HG03095 (cell line): ENCODE measurements at regions not wholly inside any gene's neighbourhood (a gene's known extent, or its start where the extent isn't known, plus 50 kb on each side); places are given as distances from the start of the nearest gene placed in this dataset.
A peak's percentile ranks its signal among the peaks of the same experiment; 100 is the strongest.
"Not testable (repeated sequence)": the region's sequence is repeated elsewhere in the genome, so short reads cannot be mapped to it uniquely, and the experiment has no call there.

Experiments
- ATAC-seq: cut with Tn5 transposase; IDR thresholded peaks from one replicate; pipeline ENCODE4 v1.9.1; 2021; ENCODE audit warnings: moderate library complexity; ENCODE audit not compliant: unreplicated experiment

- not testable (repeated sequence) for ATAC-seq
These were observed 137.0 kb upstream of the PROKR2 start for GRCh38 chr20:5453745-5454144.

GRCh38 chr20:5453316-5453715 lies 136.6 kb upstream of the PROKR2 start:
- ATAC-seq: not testable (repeated sequence)

GRCh38 chr20:5452691-5453090 lies 135.9 kb upstream of the PROKR2 start:
- ATAC-seq: not testable (repeated sequence)

GRCh38 chr20:5452286-5452685 lies 135.5 kb upstream of the PROKR2 start:
- not testable (repeated sequence) for ATAC-seq

- ATAC-seq: no peak
These were observed 135.0 kb upstream of the PROKR2 start for GRCh38 chr20:5451643-5452210.

- no peak for ATAC-seq
These were observed 131.8 kb upstream of the PROKR2 start for GRCh38 chr20:5448449-5449118.

- no peak for ATAC-seq
These were observed 130.4 kb upstream of the PROKR2 start for GRCh38 chr20:5447188-5447587.

GRCh38 chr20:5445611-5446010 lies 128.9 kb upstream of the PROKR2 start:
- ATAC-seq: no peak

GRCh38 chr20:5442101-5442500 lies 125.3 kb upstream of the PROKR2 start:
- no peak for ATAC-seq

- ATAC-seq: no peak
These were observed 117.4 kb upstream of the PROKR2 start for GRCh38 chr20:5434116-5434515.

- no peak for ATAC-seq
These were observed 116.6 kb upstream of the PROKR2 start for GRCh38 chr20:5433352-5433751.

GRCh38 chr20:5432030-5432429 lies 115.3 kb upstream of the PROKR2 start:
- no peak for ATAC-seq

- ATAC-seq: no peak
These were observed 113.9 kb upstream of the PROKR2 start for GRCh38 chr20:5430670-5431069.

GRCh38 chr20:5426026-5426425 lies 109.3 kb upstream of the PROKR2 start:
- no peak for ATAC-seq

GRCh38 chr20:5416086-5416485 lies 99.3 kb upstream of the PROKR2 start:
- no peak for ATAC-seq

- no peak for ATAC-seq
These were observed 96.6 kb upstream of the PROKR2 start for GRCh38 chr20:5413394-5413793.

- ATAC-seq: no peak
These were observed 93.7 kb upstream of the PROKR2 start for GRCh38 chr20:5410470-5410869.

- ATAC-seq: peak; percentile 72
These were observed 86.3 kb upstream of the PROKR2 start for GRCh38 chr20:5402903-5403531.

GRCh38 chr20:5401277-5401875 lies 84.6 kb upstream of the PROKR2 start:
- ATAC-seq: no peak

GRCh38 chr20:5400164-5400762 lies 83.5 kb upstream of the PROKR2 start:
- ATAC-seq: no peak

GRCh38 chr20:5397393-5397792 lies 80.6 kb upstream of the PROKR2 start:
- ATAC-seq: no peak
